ENCODE measurements at regions not wholly inside any gene's neighbourhood (a gene's known extent, or its start where the extent isn't known, plus 50 kb on each side); places are given as distances from the start of the nearest gene placed in this dataset.
"Not testable (repeated sequence)": the region's sequence is repeated elsewhere in the genome, so short reads cannot be mapped to it uniquely, and the experiment has no call there.

DNA sequence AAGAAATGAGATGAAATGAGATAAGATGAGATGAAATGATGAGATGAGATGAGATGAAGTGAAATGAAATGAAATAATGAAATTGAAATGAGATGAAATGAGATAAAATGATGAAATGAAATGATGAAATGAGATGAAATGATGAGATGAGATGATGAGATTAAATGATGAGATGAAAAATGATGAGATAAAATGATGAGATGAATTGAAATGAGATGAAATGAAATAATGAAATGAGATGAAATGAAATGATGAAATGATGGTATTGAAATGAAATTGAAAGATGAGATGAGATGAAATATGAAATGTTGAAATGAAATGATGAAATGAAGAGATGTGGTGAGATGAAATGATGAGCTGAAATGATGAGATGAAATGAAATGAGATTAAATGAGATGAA is 231.0 kb downstream of the GOLGA6L6 start:
- DNase-seq (ENCODE audit: low read depth, low spot score) = no peak
- Histone ChIP-seq H3K4me3 (ENCODE audit: insufficient read length, low read depth) (no peak overlapping the region), H3K4me1 (ENCODE audit: insufficient read depth, insufficient read length) (no peaks in the 10 kb centered on the region), H3K9ac (ENCODE audit: insufficient read length, low read depth) (no peak overlapping the region), H3K9me3 (ENCODE audit: insufficient read depth, low read length) (no peaks in the 10 kb centered on the region), H3K27me3 (ENCODE audit: insufficient read depth, insufficient read length) (peaks cover 11% of the 10 kb centered on the region), H3K36me3 (ENCODE audit: insufficient read depth, insufficient read length, low read length) (no peaks in the 10 kb centered on the region)
- no peak for TF ChIP-seq SUZ12 (IDR thresholded peaks at IDR 0.05; ENCODE audit: extremely low read depth, insufficient read depth, insufficient read length)
- TF ChIP-seq YY1 (IDR thresholded peaks at IDR 0.05; ENCODE audit: insufficient read depth, insufficient read length) = no peak
- no peak for TF ChIP-seq ZNF274 (IDR thresholded peaks at IDR 0.05; ENCODE audit: low read depth, low read length)

DNA sequence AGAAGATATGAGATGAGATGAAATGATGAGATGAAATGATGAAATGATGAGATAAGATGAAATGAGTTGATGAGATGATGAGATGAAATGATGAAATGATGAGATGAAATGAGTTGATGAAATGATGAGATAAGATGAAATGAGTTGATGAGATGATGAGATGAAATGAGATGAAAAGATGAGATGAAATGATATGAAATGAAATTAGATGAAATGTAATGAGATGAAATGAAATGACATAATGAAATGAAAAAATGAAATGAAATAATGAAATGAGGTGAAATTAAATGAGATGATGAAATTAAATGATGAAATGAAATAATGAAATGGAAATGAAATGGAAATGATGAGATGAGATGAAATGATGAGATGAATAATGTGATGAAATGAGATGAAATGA is 231.6 kb downstream of the GOLGA6L6 start:
- H3K4me3 ChIP-seq (ENCODE audit: insufficient read length, low read depth); H3K4me1 ChIP-seq (ENCODE audit: insufficient read depth, insufficient read length); DNase-seq (ENCODE audit: low read depth, low spot score); H3K9ac ChIP-seq (ENCODE audit: insufficient read length, low read depth); H3K9me3 ChIP-seq (ENCODE audit: insufficient read depth, low read length); H3K36me3 ChIP-seq (ENCODE audit: insufficient read depth, insufficient read length, low read length): not testable (repeated sequence)
- peaks cover 11% of the 10 kb centered on the region for H3K27me3 ChIP-seq (ENCODE audit: insufficient read depth, insufficient read length)

DNA sequence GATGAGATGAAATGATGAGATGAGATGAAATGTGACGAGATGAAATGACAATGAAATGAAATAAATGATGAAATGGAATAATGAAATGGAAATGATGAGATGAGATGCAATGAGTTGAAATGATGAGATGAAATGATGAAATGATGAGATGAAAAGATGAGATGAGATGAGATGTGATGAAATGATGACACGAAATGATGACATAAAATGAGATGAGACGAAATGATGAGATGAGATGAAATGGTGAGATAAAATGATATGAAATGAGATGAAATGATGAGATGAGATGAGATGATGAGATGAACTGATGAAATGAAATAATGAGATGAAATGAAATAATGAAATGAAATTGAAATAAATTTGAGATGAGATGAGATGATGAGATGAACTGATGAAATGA is 232.2 kb downstream of the GOLGA6L6 start:
- H3K9me3 ChIP-seq (ENCODE audit: insufficient read depth, low read length); DNase-seq (ENCODE audit: low read depth, low spot score); H3K4me1 ChIP-seq (ENCODE audit: insufficient read depth, insufficient read length); H3K4me3 ChIP-seq (ENCODE audit: insufficient read length, low read depth); H3K9ac ChIP-seq (ENCODE audit: insufficient read length, low read depth); H3K36me3 ChIP-seq (ENCODE audit: insufficient read depth, insufficient read length, low read length): not testable (repeated sequence)
- H3K27me3 ChIP-seq (ENCODE audit: insufficient read depth, insufficient read length) = peaks cover 11% of the 10 kb centered on the region

DNA sequence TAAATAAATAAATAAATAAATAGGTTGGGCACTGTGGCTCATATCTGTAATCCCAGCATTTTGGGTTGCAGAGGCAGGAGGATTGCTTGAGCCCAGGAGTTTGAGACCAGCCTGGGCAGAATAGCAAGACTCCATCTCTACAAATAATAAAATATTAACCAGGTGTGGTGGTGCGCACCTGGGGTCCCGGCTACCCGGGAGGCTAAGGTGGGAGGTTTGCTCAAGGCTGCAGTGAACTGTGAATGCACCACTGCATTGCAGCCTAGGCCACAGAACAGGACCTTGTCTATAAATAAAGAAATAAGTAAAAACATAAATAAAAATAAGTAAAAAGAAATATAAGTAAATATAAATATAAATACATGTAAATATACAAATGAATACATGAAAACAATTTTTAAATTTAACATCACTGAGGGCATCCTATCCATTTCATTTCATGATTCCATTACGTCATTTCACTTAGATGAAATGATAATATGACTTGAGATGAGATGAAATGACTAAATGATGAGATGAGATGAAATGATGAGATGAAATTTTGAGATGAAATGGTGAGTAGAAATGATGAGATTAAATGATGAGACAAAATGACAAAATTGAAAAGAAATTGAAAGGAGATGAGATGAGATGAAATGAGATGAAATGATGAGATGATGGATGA is 233.4 kb downstream of the GOLGA6L6 start:
- not testable (repeated sequence) for H3K4me3 ChIP-seq (ENCODE audit: insufficient read length, low read depth); H3K36me3 ChIP-seq (ENCODE audit: insufficient read depth, insufficient read length, low read length); DNase-seq (ENCODE audit: low read depth, low spot score); H3K9me3 ChIP-seq (ENCODE audit: insufficient read depth, low read length); H3K4me1 ChIP-seq (ENCODE audit: insufficient read depth, insufficient read length); H3K9ac ChIP-seq (ENCODE audit: insufficient read length, low read depth)
- H3K27me3 ChIP-seq (ENCODE audit: insufficient read depth, insufficient read length) = peaks cover 11% of the 10 kb centered on the region

DNA sequence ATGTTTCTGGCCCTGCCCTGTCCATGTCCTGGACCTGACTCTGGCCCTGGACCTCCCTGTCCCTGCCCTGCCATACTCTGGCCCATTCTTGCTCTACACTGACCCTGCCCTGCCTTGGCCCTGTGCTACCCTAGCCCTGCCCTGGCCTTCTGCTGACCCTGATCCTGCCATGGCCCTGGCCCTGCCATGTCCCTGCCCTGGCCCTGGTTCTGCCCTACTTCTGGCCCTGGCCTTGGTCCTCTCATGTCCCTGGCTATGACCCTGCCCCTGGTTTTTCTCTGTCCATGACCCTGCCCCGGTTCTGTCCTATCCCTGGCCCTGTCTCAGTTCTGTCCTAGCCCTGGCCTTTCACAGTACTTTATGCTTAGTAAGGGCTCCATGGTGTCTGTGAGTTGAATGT is 234.5 kb downstream of the GOLGA6L6 start:
- H3K27me3 ChIP-seq (ENCODE audit: insufficient read depth, insufficient read length) = peaks cover 11% of the 10 kb centered on the region
- not testable (repeated sequence) for H3K9me3 ChIP-seq (ENCODE audit: insufficient read depth, low read length); H3K4me3 ChIP-seq (ENCODE audit: insufficient read length, low read depth); DNase-seq (ENCODE audit: low read depth, low spot score); H3K4me1 ChIP-seq (ENCODE audit: insufficient read depth, insufficient read length); H3K9ac ChIP-seq (ENCODE audit: insufficient read length, low read depth)
- H3K36me3 ChIP-seq (ENCODE audit: insufficient read depth, insufficient read length, low read length) = peaks cover 14% of the 10 kb centered on the region

DNA sequence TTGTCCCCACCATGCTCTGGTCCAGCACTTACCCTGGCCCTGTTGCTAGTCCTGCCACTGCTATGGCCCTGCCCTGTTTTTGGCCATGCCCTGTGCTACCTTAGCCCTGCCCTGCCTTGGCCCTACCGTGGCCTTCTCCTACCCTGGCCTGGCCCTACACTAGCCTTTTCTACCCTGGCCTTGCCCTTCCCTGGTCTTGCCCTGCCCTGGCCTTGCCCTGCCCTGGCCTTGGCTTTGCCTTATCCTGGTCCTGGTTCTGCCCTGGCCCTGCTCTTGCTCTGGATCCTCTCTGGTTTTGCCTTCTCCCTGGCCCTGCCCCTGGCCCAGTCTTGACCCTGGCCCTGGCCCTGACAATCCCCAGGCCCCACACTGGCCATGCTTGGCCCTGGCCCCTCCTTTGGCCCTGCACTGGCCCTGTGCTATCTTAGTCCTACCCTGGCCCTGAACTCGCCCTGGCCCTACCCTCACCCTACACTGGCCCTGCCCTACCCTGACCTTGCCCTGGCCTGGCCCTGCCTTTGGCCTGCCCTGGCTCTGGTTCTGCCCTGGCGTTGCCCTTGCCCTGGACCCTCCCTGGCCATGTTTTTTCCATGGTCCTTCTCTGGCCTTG is 235.0 kb downstream of the GOLGA6L6 start:
- DNase-seq (ENCODE audit: low read depth, low spot score); H3K9me3 ChIP-seq (ENCODE audit: insufficient read depth, low read length); H3K4me1 ChIP-seq (ENCODE audit: insufficient read depth, insufficient read length); H3K4me3 ChIP-seq (ENCODE audit: insufficient read length, low read depth); H3K9ac ChIP-seq (ENCODE audit: insufficient read length, low read depth): not testable (repeated sequence)
- Histone ChIP-seq H3K36me3 (ENCODE audit: insufficient read depth, insufficient read length, low read length) (peaks cover 19% of the 10 kb centered on the region), H3K27me3 (ENCODE audit: insufficient read depth, insufficient read length) (peaks cover 11% of the 10 kb centered on the region)

DNA sequence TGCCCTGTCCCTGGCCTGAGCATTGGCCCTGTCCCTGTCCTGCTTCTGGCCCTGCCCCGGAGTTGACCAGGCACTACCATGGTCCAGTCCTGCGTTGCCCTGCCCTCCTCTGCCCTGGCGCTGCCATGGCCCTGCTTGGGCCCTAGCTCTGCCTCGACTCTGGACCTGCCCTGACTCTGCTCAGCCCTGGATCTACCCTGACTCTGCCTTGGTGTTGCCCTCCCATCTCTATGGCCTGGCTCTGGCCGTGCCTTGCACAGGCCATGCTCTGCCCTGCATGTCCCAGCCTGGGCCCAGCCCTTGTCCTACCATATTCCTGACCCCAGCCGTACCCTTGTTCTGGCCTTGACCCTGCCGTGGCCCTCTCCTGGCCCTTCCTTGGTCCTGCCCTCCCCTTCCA is 235.7 kb downstream of the GOLGA6L6 start:
- not testable (repeated sequence) for H3K4me3 ChIP-seq (ENCODE audit: insufficient read length, low read depth); H3K4me1 ChIP-seq (ENCODE audit: insufficient read depth, insufficient read length); DNase-seq (ENCODE audit: low read depth, low spot score); H3K9ac ChIP-seq (ENCODE audit: insufficient read length, low read depth)
- Histone ChIP-seq H3K27me3 (ENCODE audit: insufficient read depth, insufficient read length) (peaks cover 11% of the 10 kb centered on the region), H3K36me3 (ENCODE audit: insufficient read depth, insufficient read length, low read length) (peaks cover 24% of the 10 kb centered on the region), H3K9me3 (ENCODE audit: insufficient read depth, low read length) (peaks cover 16% of the 10 kb centered on the region; the same call in 1 of the 2 replicates)

DNA sequence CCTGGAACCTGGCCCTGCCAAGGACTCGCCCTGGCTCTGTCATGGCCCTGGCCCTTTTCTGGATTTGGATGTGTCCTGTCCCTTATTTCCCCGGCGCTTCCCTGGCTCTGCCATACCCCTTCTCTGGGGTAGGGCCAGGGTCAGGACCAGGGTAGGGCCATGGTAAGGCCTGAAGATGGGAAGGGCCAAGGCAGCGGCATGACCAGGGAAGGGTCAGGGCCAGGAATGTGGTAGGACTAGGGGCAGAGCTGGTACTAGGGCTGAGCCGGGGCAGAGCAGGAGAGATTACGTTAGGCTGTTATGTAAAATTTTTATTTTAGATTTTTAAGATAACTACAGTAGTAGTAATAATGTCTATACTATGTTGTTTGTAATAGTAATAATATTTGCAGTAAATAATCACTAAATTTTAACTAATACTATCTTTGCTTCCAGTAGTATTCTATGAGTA is 236.6 kb downstream of the GOLGA6L6 start:
- not testable (repeated sequence) for H3K4me3 ChIP-seq (ENCODE audit: insufficient read length, low read depth); H3K4me1 ChIP-seq (ENCODE audit: insufficient read depth, insufficient read length); H3K9ac ChIP-seq (ENCODE audit: insufficient read length, low read depth); DNase-seq (ENCODE audit: low read depth, low spot score); H3K27me3 ChIP-seq (ENCODE audit: insufficient read depth, insufficient read length)
- peaks cover 22% of the 10 kb centered on the region; the same call in 1 of the 2 replicates for H3K9me3 ChIP-seq (ENCODE audit: insufficient read depth, low read length)
- H3K36me3 ChIP-seq (ENCODE audit: insufficient read depth, insufficient read length, low read length) = peaks cover 28% of the 10 kb centered on the region

DNA sequence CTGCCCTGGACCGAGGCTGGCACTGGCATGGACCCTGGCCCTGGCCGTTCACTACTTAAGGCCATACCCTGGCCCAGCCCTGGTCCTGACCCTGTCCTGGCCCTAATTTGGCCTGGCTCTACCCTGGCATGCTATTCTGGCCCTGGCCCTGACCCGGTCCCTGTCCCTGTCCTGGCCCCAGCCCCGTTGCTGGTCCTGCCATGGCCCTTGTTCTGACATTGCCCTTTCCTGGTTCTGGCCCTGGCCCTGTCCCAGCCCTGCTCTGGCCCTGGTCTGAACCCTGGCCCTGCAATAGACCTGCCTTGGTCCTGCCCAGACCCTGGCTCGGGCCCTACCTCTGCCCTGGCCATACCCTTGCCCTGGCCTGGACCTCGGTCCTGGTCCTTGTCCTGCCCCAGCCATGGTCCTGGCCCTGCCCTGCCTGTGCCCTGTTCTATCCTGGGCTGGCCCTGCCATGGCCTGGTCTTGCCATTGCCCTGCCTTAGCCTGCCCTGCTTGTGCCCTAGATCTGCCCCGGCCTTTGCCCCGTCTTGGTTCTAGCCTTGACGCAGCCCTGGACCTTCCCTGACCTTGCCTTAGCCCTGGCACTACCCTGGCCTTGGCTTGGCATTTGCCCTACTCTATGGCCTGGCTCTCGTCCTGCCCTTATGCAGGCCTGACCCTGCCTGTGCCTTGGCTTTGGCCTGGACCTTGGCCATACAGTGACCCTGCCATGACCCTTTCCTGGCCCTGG is 237.2 kb downstream of the GOLGA6L6 start:
- H3K36me3 ChIP-seq (ENCODE audit: insufficient read depth, insufficient read length, low read length) = peaks cover 28% of the 10 kb centered on the region
- not testable (repeated sequence) for DNase-seq (ENCODE audit: low read depth, low spot score)

DNA sequence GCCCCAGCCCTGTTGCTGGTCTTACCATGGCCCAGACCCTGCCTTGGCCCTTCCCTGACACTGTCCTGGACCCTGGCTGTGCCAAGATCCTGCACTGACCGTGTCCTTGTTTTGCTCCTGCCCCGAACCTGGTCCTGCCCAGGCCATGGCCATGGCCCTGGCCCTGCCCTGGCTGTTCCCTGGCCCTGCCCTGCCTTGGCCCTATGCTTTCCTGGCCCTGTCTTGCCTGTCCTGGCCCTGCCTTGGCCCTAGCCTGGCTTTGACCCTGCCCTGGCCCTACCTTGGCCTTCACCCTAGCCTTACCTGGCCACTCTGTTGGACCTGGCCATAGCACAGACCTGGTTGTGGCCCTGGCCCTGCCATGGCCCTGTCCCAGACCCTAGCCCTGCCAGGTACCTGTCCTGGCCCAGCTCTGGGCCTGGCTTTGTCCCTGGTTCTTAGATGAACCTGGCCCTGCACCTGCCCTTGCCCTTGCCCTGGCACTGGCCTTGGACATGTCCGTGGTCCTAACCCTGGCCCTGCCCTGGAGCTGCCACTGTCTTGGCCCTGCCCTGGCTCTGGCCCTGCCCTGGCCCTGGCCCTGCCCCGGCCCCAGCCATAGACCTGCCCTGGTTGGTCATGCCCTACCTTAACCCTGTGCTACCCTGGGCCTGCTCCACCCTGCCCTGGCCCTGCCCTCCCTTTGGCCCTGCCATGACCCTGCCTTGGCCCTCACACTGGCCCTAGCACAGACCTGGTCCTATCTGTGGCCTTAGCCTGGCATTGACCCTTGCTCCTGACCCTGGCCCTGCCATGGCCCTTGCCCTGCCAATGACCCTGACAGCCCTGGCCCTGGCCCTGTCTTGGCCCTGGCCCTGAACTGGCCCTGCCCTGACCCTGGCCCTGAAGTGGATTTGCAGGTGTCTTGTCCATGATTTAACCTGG is 238.1 kb downstream of the GOLGA6L6 start:
- Histone ChIP-seq H3K9me3 (ENCODE audit: insufficient read depth, low read length) (peaks cover 22% of the 10 kb centered on the region; the same call in 1 of the 2 replicates), H3K36me3 (ENCODE audit: insufficient read depth, insufficient read length, low read length) (peaks cover 28% of the 10 kb centered on the region)
- H3K27me3 ChIP-seq (ENCODE audit: insufficient read depth, insufficient read length); H3K9ac ChIP-seq (ENCODE audit: insufficient read length, low read depth); H3K4me1 ChIP-seq (ENCODE audit: insufficient read depth, insufficient read length); H3K4me3 ChIP-seq (ENCODE audit: insufficient read length, low read depth); DNase-seq (ENCODE audit: low read depth, low spot score): not testable (repeated sequence)

More for the DNA sequence above, 237.2 kb downstream of the GOLGA6L6 start:
- H3K27me3 ChIP-seq (ENCODE audit: insufficient read depth, insufficient read length); H3K9ac ChIP-seq (ENCODE audit: insufficient read length, low read depth); H3K4me1 ChIP-seq (ENCODE audit: insufficient read depth, insufficient read length); H3K4me3 ChIP-seq (ENCODE audit: insufficient read length, low read depth): not testable (repeated sequence)
- H3K9me3 ChIP-seq (ENCODE audit: insufficient read depth, low read length) = peaks cover 22% of the 10 kb centered on the region; the same call in 1 of the 2 replicates
